Uterus (tissue), 2 donors: ENCODE measurements at regions not wholly inside any gene's neighbourhood (a gene's known extent, or its start where the extent isn't known, plus 50 kb on each side); places are given as distances from the start of the nearest gene placed in this dataset.

Source experiments
- POLR2A ChIP-seq, 2 donors: fragments of 450-650 bp; IDR thresholded peaks; one replicate each; pipeline ENCODE4 v1.6.1; 2016; ENCODE audit warnings: antibody characterized with exemption in 2 of 2, mild to moderate bottlenecking in 1 of 2, moderate library complexity in 1 of 2
- TF ChIP-seq, protein P1 (sequence below), 4 experiments: fragments of 200-600 bp in 2 of 4; fragments of 450-650 bp in 2 of 4; sonication (generic) in 2 of 4; IDR thresholded peaks; one replicate each; pipeline ENCODE4 v1.5.1; 2016 to 2019; ENCODE audit warnings: antibody characterized with exemption in 4 of 4, mild to moderate bottlenecking in 2 of 4, moderate library complexity in 1 of 4

DNA sequence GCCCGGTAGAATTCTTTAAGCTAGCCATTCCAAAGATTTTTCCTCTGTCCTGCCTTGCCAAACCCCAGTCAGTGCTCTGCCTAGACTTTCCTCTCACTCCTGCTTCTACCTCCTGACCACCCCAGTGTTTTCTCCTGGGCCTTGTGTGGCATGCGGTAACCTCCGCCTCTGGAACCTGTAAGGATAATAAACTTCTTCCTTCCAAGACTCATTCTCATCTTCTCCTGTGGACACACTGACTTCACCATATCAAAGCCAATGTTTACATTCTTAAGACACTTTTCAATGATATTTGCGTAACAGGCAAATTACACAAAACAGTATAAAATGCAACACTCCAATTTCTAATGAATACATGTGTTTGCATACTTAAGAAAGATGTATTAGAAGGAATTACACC lies 354.6 kb downstream of the RNF144B start:
- TF ChIP-seq, protein P1, sequence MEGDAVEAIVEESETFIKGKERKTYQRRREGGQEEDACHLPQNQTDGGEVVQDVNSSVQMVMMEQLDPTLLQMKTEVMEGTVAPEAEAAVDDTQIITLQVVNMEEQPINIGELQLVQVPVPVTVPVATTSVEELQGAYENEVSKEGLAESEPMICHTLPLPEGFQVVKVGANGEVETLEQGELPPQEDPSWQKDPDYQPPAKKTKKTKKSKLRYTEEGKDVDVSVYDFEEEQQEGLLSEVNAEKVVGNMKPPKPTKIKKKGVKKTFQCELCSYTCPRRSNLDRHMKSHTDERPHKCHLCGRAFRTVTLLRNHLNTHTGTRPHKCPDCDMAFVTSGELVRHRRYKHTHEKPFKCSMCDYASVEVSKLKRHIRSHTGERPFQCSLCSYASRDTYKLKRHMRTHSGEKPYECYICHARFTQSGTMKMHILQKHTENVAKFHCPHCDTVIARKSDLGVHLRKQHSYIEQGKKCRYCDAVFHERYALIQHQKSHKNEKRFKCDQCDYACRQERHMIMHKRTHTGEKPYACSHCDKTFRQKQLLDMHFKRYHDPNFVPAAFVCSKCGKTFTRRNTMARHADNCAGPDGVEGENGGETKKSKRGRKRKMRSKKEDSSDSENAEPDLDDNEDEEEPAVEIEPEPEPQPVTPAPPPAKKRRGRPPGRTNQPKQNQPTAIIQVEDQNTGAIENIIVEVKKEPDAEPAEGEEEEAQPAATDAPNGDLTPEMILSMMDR (IDR thresholded peaks at IDR 0.05), result no peak
- no peak for TF ChIP-seq POLR2A (IDR thresholded peaks at IDR 0.05)
